ENCODE measurements at regions not wholly inside any gene's neighbourhood (a gene's known extent, or its start where the extent isn't known, plus 50 kb on each side); places are given as distances from the start of the nearest gene placed in this dataset.

GRCh38 chr12:91419809-91420208 lies 237.2 kb upstream of the DCN start:
- H3K27me3 ChIP-seq (ENCODE audit: insufficient read depth, low read depth), result no peaks in the 10 kb centered on the region
- POLR2A ChIA-PET (ENCODE audit: unreplicated experiment), result no interaction called here
- no peak overlapping the region for H3K4me2 ChIP-seq
- TF ChIP-seq CTCF (conservative IDR thresholded peaks at IDR 0.05), result no peak
- no peak for TF ChIP-seq EZH2 (IDR thresholded peaks at IDR 0.05; ENCODE audit: low read depth)
- H3K4me3 ChIP-seq, result no peak overlapping the region
- H3K9me2 ChIP-seq (ENCODE audit: insufficient read depth), result no peaks in the 10 kb centered on the region
- intact Hi-C loops (cut with micrococcal nuclease; ENCODE audit: unreplicated experiment), result no loop called here
- H3K36me3 ChIP-seq (ENCODE audit: low read depth), result no peaks in the 10 kb centered on the region
- peaks cover 10% of the 10 kb centered on the region; the same call in 1 of the 2 replicates for H3F3A ChIP-seq (ENCODE audit: insufficient read depth, low read depth)
- H2AFZ ChIP-seq, result no peak overlapping the region
- H4K20me1 ChIP-seq (ENCODE audit: insufficient read depth), result no peaks in the 10 kb centered on the region
- no peaks in the 10 kb centered on the region for H3K9me3 ChIP-seq (ENCODE audit: insufficient read depth, low read depth)
- no peak for DNase-seq
- H3K79me2 ChIP-seq (ENCODE audit: low read depth), result no peaks in the 10 kb centered on the region
- no peak overlapping the region for H3K27ac ChIP-seq
- CTCF ChIA-PET, result no interaction called here
- peaks cover 34% of the 10 kb centered on the region for H3K4me1 ChIP-seq (replicated peaks; ENCODE audit: insufficient read depth)
- BruUV-seq (replicated peaks), result no TSS peak

DNA sequence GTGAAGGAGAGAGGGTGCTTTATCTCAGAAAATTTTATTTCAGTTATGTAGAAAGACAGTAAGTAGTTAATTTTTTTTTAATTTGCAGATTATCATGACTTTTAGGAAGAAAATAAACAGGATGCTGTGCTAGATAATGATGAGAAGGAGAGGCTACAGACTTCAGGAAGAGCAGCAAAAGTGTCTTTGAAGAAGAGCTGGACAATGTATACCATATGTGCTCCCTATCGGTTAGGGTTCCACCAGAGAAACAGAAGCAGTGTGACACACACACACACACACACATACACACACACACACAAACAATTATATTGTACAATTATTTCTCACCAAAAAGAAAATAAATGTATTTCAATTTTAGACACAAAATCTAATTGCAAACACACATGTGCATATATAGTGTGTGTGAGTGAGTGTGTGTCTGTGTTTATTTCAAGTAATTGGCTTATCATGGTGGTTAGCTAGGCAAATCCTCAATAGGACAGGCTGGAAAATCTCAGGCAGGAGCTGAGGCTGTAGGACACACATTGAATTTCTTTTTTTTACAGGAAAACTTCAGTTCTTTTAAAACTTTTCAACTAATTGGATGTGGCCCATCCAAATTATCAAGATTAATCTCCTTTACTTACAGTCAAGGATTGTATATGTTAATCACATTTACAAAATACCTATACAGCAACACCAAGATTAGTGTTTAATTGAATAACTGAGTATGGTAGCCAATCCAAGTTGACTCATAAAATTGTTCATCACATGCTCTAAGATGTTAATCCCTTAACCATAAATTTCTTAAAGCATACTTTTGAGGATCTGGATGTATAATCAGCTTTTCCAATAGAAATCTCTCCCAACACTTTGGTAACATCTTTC lies 235.8 kb upstream of the DCN start:
- Histone ChIP-seq H3K4me3 (no peak overlapping the region), H3K4me1 (replicated peaks; ENCODE audit: insufficient read depth) (peaks cover 32% of the 10 kb centered on the region), H3K4me2 (no peak overlapping the region), H3K27ac (no peak overlapping the region), H4K20me1 (ENCODE audit: insufficient read depth) (no peaks in the 10 kb centered on the region), H3K9me3 (ENCODE audit: insufficient read depth, low read depth) (no peaks in the 10 kb centered on the region), H2AFZ (no peak overlapping the region), H3K36me3 (ENCODE audit: low read depth) (no peaks in the 10 kb centered on the region), H3K27me3 (ENCODE audit: insufficient read depth, low read depth) (no peaks in the 10 kb centered on the region), H3K79me2 (ENCODE audit: low read depth) (no peaks in the 10 kb centered on the region), H3F3A (ENCODE audit: insufficient read depth, low read depth) (peaks cover 19% of the 10 kb centered on the region), H3K9me2 (ENCODE audit: insufficient read depth) (no peaks in the 10 kb centered on the region)
- POLR2A ChIA-PET (ENCODE audit: unreplicated experiment), result interaction anchor here (0.5 kb wide), 1 partner anchor 1083 kb away, joined by 8 read pairs; no protein-coding TSS in a partner anchor
- no peak for DNase-seq
- CTCF ChIA-PET, result no interaction called here
- TF ChIP-seq CTCF (conservative IDR thresholded peaks at IDR 0.05) (no peak), EZH2 (IDR thresholded peaks at IDR 0.05; ENCODE audit: low read depth) (no peak)
- BruUV-seq (replicated peaks), result no TSS peak
- intact Hi-C loops (cut with micrococcal nuclease; ENCODE audit: unreplicated experiment), result no loop called here

- H3K79me2 ChIP-seq (ENCODE audit: low read depth), result no peaks in the 10 kb centered on the region
- no peak overlapping the region for H3K27ac ChIP-seq
- CTCF ChIA-PET, result no interaction called here
- H3K36me3 ChIP-seq (ENCODE audit: low read depth), result no peaks in the 10 kb centered on the region
- no peaks in the 10 kb centered on the region for H3K27me3 ChIP-seq (ENCODE audit: insufficient read depth, low read depth)
- BruUV-seq (replicated peaks), result no TSS peak
- H2AFZ ChIP-seq, result no peak overlapping the region
- intact Hi-C loops (cut with micrococcal nuclease; ENCODE audit: unreplicated experiment), result no loop called here
- H3K9me2 ChIP-seq (ENCODE audit: insufficient read depth), result no peaks in the 10 kb centered on the region
- H3K4me3 ChIP-seq, result no peak overlapping the region
- DNase-seq, result no peak
- H4K20me1 ChIP-seq (ENCODE audit: insufficient read depth), result no peaks in the 10 kb centered on the region
- H3K9me3 ChIP-seq (ENCODE audit: insufficient read depth, low read depth), result no peaks in the 10 kb centered on the region
- H3F3A ChIP-seq (ENCODE audit: insufficient read depth, low read depth), result peaks cover 15% of the 10 kb centered on the region
- peaks cover 30% of the 10 kb centered on the region for H3K4me1 ChIP-seq (replicated peaks; ENCODE audit: insufficient read depth)
- POLR2A ChIA-PET (ENCODE audit: unreplicated experiment), result no interaction called here
- H3K4me2 ChIP-seq, result no peak overlapping the region
- TF ChIP-seq EZH2 (IDR thresholded peaks at IDR 0.05; ENCODE audit: low read depth) (no peak), CTCF (conservative IDR thresholded peaks at IDR 0.05) (no peak)
These were observed 235.0 kb upstream of the DCN start for GRCh38 chr12:91417650-91418049.

All from PC-9 (cell line).